GM12891 (cell line): ENCODE measurements at regions not wholly inside any gene's neighbourhood (a gene's known extent, or its start where the extent isn't known, plus 50 kb on each side); places are given as distances from the start of the nearest gene placed in this dataset.

Source experiments
- PAX5 ChIP-seq: IDR thresholded peaks from 2 replicates; pipeline ENCODE4 v1.6.1; 2011; ENCODE audit warnings: low read length, moderate library complexity, mild to moderate bottlenecking; ENCODE audit not compliant: insufficient read depth, severe bottlenecking
- POLR2A ChIP-seq: IDR thresholded peaks from 2 replicates; pipeline ENCODE4 v1.6.1; 2011; ENCODE audit warnings: low read depth, low read length, control low read depth
- POLR2AphosphoS5 ChIP-seq: IDR thresholded peaks from 2 replicates; pipeline ENCODE4 v1.6.1; 2011; ENCODE audit warnings: low read depth, low read length, control low read depth
- POU2F2 ChIP-seq: IDR thresholded peaks from 2 replicates; pipeline ENCODE4 v1.6.1; 2011; ENCODE audit warnings: low read depth, mild to moderate bottlenecking, control low read depth, low read length, moderate library complexity
- SPI1 ChIP-seq: IDR thresholded peaks from 2 replicates; pipeline ENCODE4 v1.6.1; 2011; ENCODE audit warnings: low read depth, low read length, control low read depth
- TAF1 ChIP-seq: IDR thresholded peaks from 2 replicates; pipeline ENCODE4 v1.6.1; 2011; ENCODE audit warnings: low read depth, low read length, control low read depth

DNA sequence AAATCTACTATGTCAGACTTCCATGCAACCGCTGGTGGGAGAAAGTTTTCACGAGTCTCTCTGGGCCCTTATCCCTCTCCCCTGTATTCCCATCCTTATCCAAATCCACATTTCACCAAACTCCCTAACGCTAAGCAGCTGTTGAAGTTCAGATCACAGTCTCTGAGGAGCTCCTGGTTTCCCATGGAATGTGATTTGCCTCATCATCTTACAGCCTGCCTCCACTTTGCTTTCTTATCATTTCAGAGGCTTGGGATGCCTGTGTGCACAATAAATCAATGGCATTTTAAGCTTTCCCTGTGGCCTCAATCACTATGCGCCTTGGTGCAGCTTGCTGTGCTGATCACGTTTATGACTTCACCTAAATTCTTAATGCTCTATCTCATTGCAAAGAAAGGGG lies 352.4 kb upstream of the FAT3 start:
- no peak for TF ChIP-seq POLR2A
- TF ChIP-seq TAF1 = no peak
- TF ChIP-seq POLR2AphosphoS5 = no peak
- TF ChIP-seq PAX5 = no peak
- TF ChIP-seq POU2F2 = no peak
- no peak for TF ChIP-seq SPI1
